IMR-90 (cell line): ENCODE measurements at regions not wholly inside any gene's neighbourhood (a gene's known extent, or its start where the extent isn't known, plus 50 kb on each side); places are given as distances from the start of the nearest gene placed in this dataset.

Experiments
- ATAC-seq: fragments of 200-7000 bp; cut with Tn5 transposase; 2 replicates; pipeline ENCODE4 v1.9.1; 2020; ENCODE audit warnings: low read depth, mild to moderate bottlenecking, moderate library complexity
- BruUV-seq: library from RNA; stranded (reverse); fragments of 400-500 nt; replicated peaks from 2 replicates; lab custom pipeline; 2021; lab: Mats Ljungman, UMichigan
- CTCF ChIA-PET: fragments of 300-600 bp; formaldehyde crosslinking; extraction: SDS; loops from one replicate; lab custom pipeline; 2021; ENCODE audit warnings: antibody characterized with exemption; lab: Yijun Ruan, JAX
- POLR2A ChIA-PET: fragments of 300-600 bp; sonication (Branson Sonifier 250); formaldehyde crosslinking; loops from one replicate; lab custom pipeline; 2022; ENCODE audit warnings: antibody characterized with exemption; ENCODE audit not compliant: unreplicated experiment; lab: Charles Lee
- DNase-seq: peaks from one replicate; pipeline ENCODE4 v3.0.0; 2013
- H2AFZ ChIP-seq: replicated peaks from 2 replicates; pipeline ENCODE3; 2013; ENCODE audit warnings: low read length, mild to moderate bottlenecking; ENCODE audit not compliant: poor library complexity
- H2AK5ac ChIP-seq: 2 replicates; pipeline ENCODE4 v1.6.1; 2013; ENCODE audit warnings: low read depth, low read length, inconsistent platforms
- H2AK9ac ChIP-seq: replicated peaks from 2 replicates; pipeline ENCODE3; 2013; ENCODE audit warnings: mild to moderate bottlenecking, low read depth, low read length, moderate library complexity; ENCODE audit not compliant: poor library complexity
- H2BK120ac ChIP-seq: 2 replicates; pipeline ENCODE4 v1.6.1; 2013; ENCODE audit warnings: low read depth, low read length, inconsistent platforms
- H2BK15ac ChIP-seq: 3 replicates; pipeline ENCODE4 v1.6.1; 2013; ENCODE audit warnings: low read depth, low read length, inconsistent platforms
- H2BK20ac ChIP-seq: 2 replicates; pipeline ENCODE4 v1.6.1; 2013; ENCODE audit warnings: low read depth, mild to moderate bottlenecking, inconsistent platforms, low read length, moderate library complexity
- H2BK5ac ChIP-seq: 2 replicates; pipeline ENCODE4 v1.6.1; 2013; ENCODE audit warnings: mild to moderate bottlenecking, low read depth, low read length, inconsistent platforms; ENCODE audit not compliant: poor library complexity, severe bottlenecking
- H3K14ac ChIP-seq: replicated peaks from 2 replicates; pipeline ENCODE4 v1.6.1; 2013; ENCODE audit warnings: low read depth, low read length, inconsistent platforms
- H3K18ac ChIP-seq: 2 replicates; pipeline ENCODE4 v1.6.1; 2013; ENCODE audit warnings: low read depth, low read length, control low read depth
- H3K23ac ChIP-seq: 2 replicates; pipeline ENCODE4 v1.6.1; 2013; ENCODE audit warnings: low read depth, low read length, inconsistent platforms
- H3K27ac ChIP-seq: 2 replicates; pipeline ENCODE4 v1.5.1; 2013; ENCODE audit warnings: mild to moderate bottlenecking, control low read depth, low read length; ENCODE audit not compliant: insufficient read depth
- H3K27me3 ChIP-seq: 2 replicates; pipeline ENCODE4 v1.6.1; 2013; ENCODE audit warnings: low read length; ENCODE audit not compliant: control insufficient read depth, insufficient read depth
- H3K36me3 ChIP-seq: 2 replicates; pipeline ENCODE4 v1.6.1; 2013; ENCODE audit warnings: low read length, mixed read lengths; ENCODE audit not compliant: control insufficient read depth, insufficient read depth
- H3K4ac ChIP-seq: 2 replicates; pipeline ENCODE4 v1.6.1; 2013; ENCODE audit warnings: low read depth, low read length, inconsistent platforms
- H3K4me1 ChIP-seq: 2 replicates; pipeline ENCODE4 v1.6.1; 2013; ENCODE audit warnings: low read length, mixed read lengths; ENCODE audit not compliant: control insufficient read depth, insufficient read depth
- H3K4me2 ChIP-seq: 2 replicates; pipeline ENCODE4 v1.6.1; 2013; ENCODE audit warnings: low read depth, mild to moderate bottlenecking, control low read depth, low read length, moderate library complexity
- H3K4me3 ChIP-seq: 2 replicates; pipeline ENCODE4 v1.5.1; 2013; ENCODE audit warnings: low read depth, mild to moderate bottlenecking, control low read depth, low read length, moderate library complexity; ENCODE audit not compliant: insufficient read depth
- H3K56ac ChIP-seq: 2 replicates; pipeline ENCODE4 v1.6.1; 2013; ENCODE audit warnings: low read length, inconsistent platforms; ENCODE audit not compliant: insufficient read depth; ENCODE audit errors: extremely low read depth
- H3K79me1 ChIP-seq, 2 experiments: 2 replicates each; pipeline ENCODE4 v1.6.1; 2013; ENCODE audit warnings: low read length in 2 of 2, inconsistent platforms in 1 of 2, low read depth in 1 of 2
- H3K9ac ChIP-seq: 2 replicates; pipeline ENCODE4 v1.6.1; 2013; ENCODE audit warnings: low read depth, low read length, control low read depth
- H3K9me1 ChIP-seq: 2 replicates; pipeline ENCODE4 v1.6.1; 2013; ENCODE audit warnings: low read length, inconsistent platforms; ENCODE audit not compliant: insufficient read depth
- H3K9me3 ChIP-seq: 2 replicates; pipeline ENCODE4 v1.6.1; 2013; ENCODE audit warnings: low read length; ENCODE audit not compliant: control insufficient read depth, insufficient read depth
- H4K20me1 ChIP-seq: 2 replicates; pipeline ENCODE4 v1.6.1; 2013; ENCODE audit warnings: low read length, inconsistent platforms; ENCODE audit not compliant: insufficient read depth
- H4K5ac ChIP-seq: 2 replicates; pipeline ENCODE4 v1.6.1; 2013; ENCODE audit warnings: mild to moderate bottlenecking, low read depth, low read length, control low read depth
- H4K8ac ChIP-seq, 2 experiments: 2 replicates each; pipeline ENCODE4 v1.6.1; 2013; ENCODE audit warnings: low read depth in 2 of 2, low read length in 2 of 2, control low read depth in 1 of 2, inconsistent platforms in 1 of 2
- H4K91ac ChIP-seq: 2 replicates; pipeline ENCODE4 v1.6.1; 2013; ENCODE audit warnings: low read depth, low read length, inconsistent platforms; ENCODE audit not compliant: insufficient read depth
- BHLHE40 ChIP-seq: fragments of 150-350 bp; IDR thresholded peaks from 2 replicates; pipeline ENCODE4 v1.6.1; 2016; ENCODE audit warnings: mild to moderate bottlenecking, low read depth, low read length
- CEBPB ChIP-seq: IDR thresholded peaks from 2 replicates; pipeline ENCODE4 v1.6.1; 2012; ENCODE audit warnings: low read depth, low read length, improper control_type of control experiment
- CHD1 ChIP-seq: IDR thresholded peaks from 2 replicates; pipeline ENCODE4 v1.6.1; 2012; ENCODE audit warnings: low read depth, low read length, improper control_type of control experiment
- CTCF ChIP-seq: conservative IDR thresholded peaks from 2 replicates; pipeline ENCODE4 v1.5.1; 2012; ENCODE audit warnings: mild to moderate bottlenecking, low read depth, low read length, improper control_type of control experiment
- FOS ChIP-seq: fragments of 150-350 bp; IDR thresholded peaks from 2 replicates; pipeline ENCODE4 v1.6.1; 2016; ENCODE audit warnings: low read depth, low read length
- MAFK ChIP-seq: IDR thresholded peaks from 2 replicates; pipeline ENCODE4 v1.6.1; 2012; ENCODE audit warnings: low read depth, low read length, improper control_type of control experiment
- MAZ ChIP-seq: IDR thresholded peaks from 2 replicates; pipeline ENCODE4 v1.6.1; 2012; ENCODE audit warnings: low read depth, mild to moderate bottlenecking, low read length, improper control_type of control experiment, moderate library complexity, borderline replicate concordance
- MXI1 ChIP-seq: IDR thresholded peaks from 2 replicates; pipeline ENCODE4 v1.6.1; 2012; ENCODE audit warnings: low read depth, mild to moderate bottlenecking, low read length, moderate library complexity, borderline replicate concordance
- NFE2L2 ChIP-seq: fragments of 150-350 bp; IDR thresholded peaks from 2 replicates; pipeline ENCODE4 v1.6.1; 2016; ENCODE audit warnings: low read depth, mild to moderate bottlenecking, low read length
- RAD21 ChIP-seq: IDR thresholded peaks from 2 replicates; pipeline ENCODE4 v1.6.1; 2012; ENCODE audit warnings: low read length, improper control_type of control experiment
- RFX5 ChIP-seq: IDR thresholded peaks from 2 replicates; pipeline ENCODE4 v1.8.0; 2012; ENCODE audit warnings: low read depth, mild to moderate bottlenecking, low read length, moderate library complexity
- WGBS, 2 experiments: methylation state at CpG; one replicate each; pipeline versions ENCODE4 v1.1.5 to v1.1.7; 2013; ENCODE audit warnings: missing lambda C conversion rate in 2 of 2; ENCODE audit not compliant: insufficient read length in 1 of 2; ENCODE audit errors: extremely low coverage in 2 of 2; 5-methylcytosine and 5-hydroxymethylcytosine counted together
- dilution Hi-C: fragments of 300-500 bp; cut with HindIII; formaldehyde crosslinking; loops from one replicate; pipeline ENCODE4 v1.14.3; 2018; ENCODE audit warnings: low sequenced_read_pairs; ENCODE audit not compliant: unreplicated experiment
- in situ Hi-C: fragments of 300-500 bp; cut with MboI; formaldehyde crosslinking; loops from 3 replicates; pipeline ENCODE4 v1.14.3; 2019; ENCODE audit warnings: low sequenced_read_pairs, inconsistent platforms, mixed read lengths
- intact Hi-C: fragments of 100-400 bp; cut with micrococcal nuclease; formaldehyde crosslinking; loops from 2 replicates; pipeline ENCODE4 v1.10.0; 2022
- TF ChIP-seq, protein P1 (sequence below): fragments of 150-350 bp; IDR thresholded peaks from 2 replicates; pipeline ENCODE4 v1.6.1; 2017; ENCODE audit warnings: mild to moderate bottlenecking, antibody characterized with exemption, low read length, low read depth

GRCh38 chr21:16437586-16437985 lies 707.8 kb downstream of the USP25 start:
- Histone ChIP-seq H3K4me1 (no peaks in the 10 kb centered on the region), H3K4ac (no peak overlapping the region), H2BK20ac (no peak overlapping the region), H3K18ac (no peak overlapping the region), H2BK120ac (no peak overlapping the region), H3K4me2 (no peak overlapping the region), H2AFZ (no peak overlapping the region), H3K36me3 (no peaks in the 10 kb centered on the region), H3K56ac (no peak overlapping the region), H3K79me1 (no peaks in the 10 kb centered on the region), H3K14ac (no peak overlapping the region), H2BK5ac (no peak overlapping the region), H2BK15ac (no peak overlapping the region), H4K5ac (no peak overlapping the region), H3K4me3 (no peak overlapping the region), H3K27ac (no peak overlapping the region), H4K20me1 (no peaks in the 10 kb centered on the region), H3K9ac (no peak overlapping the region), H4K91ac (no peak overlapping the region), H3K9me1 (no peaks in the 10 kb centered on the region), H4K8ac (no peak overlapping the region), H2AK9ac (no peak overlapping the region), H3K9me3 (no peaks in the 10 kb centered on the region), H2AK5ac (no peak overlapping the region), H3K23ac (no peak overlapping the region), H3K27me3 (no peaks in the 10 kb centered on the region)
- no CpG with 5 or more reads among the region's 1 CpG for WGBS, 2 experiments
- no TSS peak for BruUV-seq
- intact Hi-C loops: no loop called here
- DNase-seq: no peak
- in situ Hi-C loops: no loop called here
- POLR2A ChIA-PET: no interaction called here
- ATAC-seq: no peak
- TF ChIP-seq MXI1: no peak
- no peak for TF ChIP-seq MAZ
- TF ChIP-seq, protein P1, sequence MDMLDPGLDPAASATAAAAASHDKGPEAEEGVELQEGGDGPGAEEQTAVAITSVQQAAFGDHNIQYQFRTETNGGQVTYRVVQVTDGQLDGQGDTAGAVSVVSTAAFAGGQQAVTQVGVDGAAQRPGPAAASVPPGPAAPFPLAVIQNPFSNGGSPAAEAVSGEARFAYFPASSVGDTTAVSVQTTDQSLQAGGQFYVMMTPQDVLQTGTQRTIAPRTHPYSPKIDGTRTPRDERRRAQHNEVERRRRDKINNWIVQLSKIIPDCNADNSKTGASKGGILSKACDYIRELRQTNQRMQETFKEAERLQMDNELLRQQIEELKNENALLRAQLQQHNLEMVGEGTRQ: no peak
- TF ChIP-seq RAD21: no peak
- TF ChIP-seq FOS: no peak
- no peak for TF ChIP-seq CTCF
- no peak for TF ChIP-seq MAFK
- TF ChIP-seq CEBPB: no peak
- TF ChIP-seq NFE2L2: no peak
- TF ChIP-seq CHD1: no peak
- no peak for TF ChIP-seq RFX5
- no peak for TF ChIP-seq BHLHE40
- dilution Hi-C loops: no loop called here
- CTCF ChIA-PET: no interaction called here
